SU-DHL-6 (cell line): ENCODE measurements at regions not wholly inside any gene's neighbourhood (a gene's known extent, or its start where the extent isn't known, plus 50 kb on each side); places are given as distances from the start of the nearest gene placed in this dataset.

ENCODE experiments used
- H2AFZ ChIP-seq: fragments of 200-600 bp; sonication (generic); 2 replicates; pipeline ENCODE4 v1.6.1; 2014; ENCODE audit warnings: low read depth, mild to moderate bottlenecking, moderate library complexity, mixed read lengths, antibody characterized with exemption, low read length; ENCODE audit not compliant: severe bottlenecking
- H3F3A ChIP-seq: fragments of 200-600 bp; shearing (Covaris generic); 2 replicates; pipeline ENCODE4 v1.6.0; 2016; ENCODE audit warnings: antibody characterized with exemption, mild to moderate bottlenecking; ENCODE audit not compliant: insufficient read depth
- H3K27ac ChIP-seq: fragments of 200-600 bp; sonication (generic); 2 replicates; pipeline ENCODE4 v1.5.1; 2016; ENCODE audit warnings: low read depth, mild to moderate bottlenecking, low read length, moderate library complexity, mixed read lengths
- H3K27me3 ChIP-seq: fragments of 200-600 bp; sonication (generic), shearing (Covaris generic); 2 replicates; pipeline ENCODE4 v1.6.0; 2014; ENCODE audit warnings: mild to moderate bottlenecking, low read length
- H3K36me3 ChIP-seq: fragments of 200-600 bp; sonication (generic); 2 replicates; pipeline ENCODE4 v1.6.1; 2014; ENCODE audit warnings: mild to moderate bottlenecking, low read length, mixed read lengths
- H3K4me2 ChIP-seq: fragments of 300-600, 200-600 bp; shearing (Covaris generic), sonication (generic); 2 replicates; pipeline ENCODE4 v1.6.0; 2014; ENCODE audit warnings: low read length, low read depth, mild to moderate bottlenecking; ENCODE audit not compliant: poor library complexity, severe bottlenecking
- H3K4me3 ChIP-seq: fragments of 200-600 bp; sonication (generic); 2 replicates; pipeline ENCODE4 v1.5.1; 2014; ENCODE audit warnings: antibody characterized with exemption, low read length, mild to moderate bottlenecking, mixed read lengths; ENCODE audit not compliant: insufficient read depth, poor library complexity, severe bottlenecking
- H3K79me2 ChIP-seq: fragments of 200-600 bp; sonication (generic); 2 replicates; pipeline ENCODE4 v1.6.1; 2014; ENCODE audit warnings: mild to moderate bottlenecking, low read length, moderate library complexity; ENCODE audit not compliant: insufficient read depth
- H3K9ac ChIP-seq: fragments of 200-600 bp; sonication (generic); 2 replicates; pipeline ENCODE4 v1.7.0; 2014; ENCODE audit warnings: mild to moderate bottlenecking, low read length
- H3K9me2 ChIP-seq: fragments of 200-600 bp; sonication (generic); replicated peaks from 2 replicates; pipeline ENCODE4 v1.6.1; 2014; ENCODE audit warnings: low read length; ENCODE audit not compliant: insufficient read depth
- H3K9me3 ChIP-seq: fragments of 200-600 bp; sonication (generic); 2 replicates; pipeline ENCODE4 v1.6.1; 2014; ENCODE audit warnings: low read length, mixed read lengths; ENCODE audit not compliant: insufficient read depth
- H4K20me1 ChIP-seq: fragments of 200-600 bp; sonication (generic); 2 replicates; pipeline ENCODE4 v1.6.1; 2014; ENCODE audit warnings: low read depth, mild to moderate bottlenecking, antibody characterized with exemption, low read length, moderate library complexity, mixed read lengths
- EZH2phosphoT487 ChIP-seq: fragments of 200-600 bp; sonication (generic), shearing (Covaris generic); conservative IDR thresholded peaks from 2 replicates; pipeline ENCODE4 v1.6.1; 2018; ENCODE audit warnings: mild to moderate bottlenecking, antibody characterized with exemption, low read length, moderate library complexity, mixed read lengths
- TF ChIP-seq, protein P1 (sequence below): fragments of 200-600 bp; sonication (generic); IDR thresholded peaks from one replicate; pipeline ENCODE4 v1.5.1; 2017; ENCODE audit warnings: antibody characterized with exemption, mild to moderate bottlenecking, low read length, moderate library complexity; ENCODE audit not compliant: insufficient read depth, poor library complexity, severe bottlenecking

DNA sequence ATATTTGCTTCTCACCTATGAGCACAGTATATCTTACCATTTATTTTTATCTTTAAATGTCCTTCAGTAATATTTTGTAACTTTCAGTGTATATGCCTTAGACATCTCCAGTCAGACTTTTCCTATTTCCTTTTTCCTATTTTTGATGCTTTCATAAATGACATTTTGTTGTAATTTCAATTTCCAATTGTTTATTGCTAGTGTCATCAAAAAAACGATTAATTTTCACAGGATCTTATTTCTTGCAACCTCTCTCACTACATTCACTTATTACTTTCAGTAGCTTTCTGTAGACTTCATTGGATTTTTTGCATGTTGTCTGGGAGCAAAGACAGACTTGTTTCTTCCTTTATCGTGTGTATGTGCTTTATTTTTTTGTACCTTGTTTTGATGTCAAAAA is 602.4 kb downstream of the AJAP1 start:
- no peak overlapping the region for H3K27ac ChIP-seq
- H4K20me1 ChIP-seq: no peaks in the 10 kb centered on the region
- H3F3A ChIP-seq: no peaks in the 10 kb centered on the region
- TF ChIP-seq EZH2phosphoT487: no peak
- TF ChIP-seq, protein P1, sequence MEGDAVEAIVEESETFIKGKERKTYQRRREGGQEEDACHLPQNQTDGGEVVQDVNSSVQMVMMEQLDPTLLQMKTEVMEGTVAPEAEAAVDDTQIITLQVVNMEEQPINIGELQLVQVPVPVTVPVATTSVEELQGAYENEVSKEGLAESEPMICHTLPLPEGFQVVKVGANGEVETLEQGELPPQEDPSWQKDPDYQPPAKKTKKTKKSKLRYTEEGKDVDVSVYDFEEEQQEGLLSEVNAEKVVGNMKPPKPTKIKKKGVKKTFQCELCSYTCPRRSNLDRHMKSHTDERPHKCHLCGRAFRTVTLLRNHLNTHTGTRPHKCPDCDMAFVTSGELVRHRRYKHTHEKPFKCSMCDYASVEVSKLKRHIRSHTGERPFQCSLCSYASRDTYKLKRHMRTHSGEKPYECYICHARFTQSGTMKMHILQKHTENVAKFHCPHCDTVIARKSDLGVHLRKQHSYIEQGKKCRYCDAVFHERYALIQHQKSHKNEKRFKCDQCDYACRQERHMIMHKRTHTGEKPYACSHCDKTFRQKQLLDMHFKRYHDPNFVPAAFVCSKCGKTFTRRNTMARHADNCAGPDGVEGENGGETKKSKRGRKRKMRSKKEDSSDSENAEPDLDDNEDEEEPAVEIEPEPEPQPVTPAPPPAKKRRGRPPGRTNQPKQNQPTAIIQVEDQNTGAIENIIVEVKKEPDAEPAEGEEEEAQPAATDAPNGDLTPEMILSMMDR: no peak
- H3K9me3 ChIP-seq: no peaks in the 10 kb centered on the region
- H3K9ac ChIP-seq: no peak overlapping the region
- H3K4me2 ChIP-seq: no peak overlapping the region
- H3K79me2 ChIP-seq: no peaks in the 10 kb centered on the region
- H3K4me3 ChIP-seq: no peak overlapping the region
- no peaks in the 10 kb centered on the region for H3K27me3 ChIP-seq
- no peaks in the 10 kb centered on the region for H3K9me2 ChIP-seq
- no peaks in the 10 kb centered on the region for H3K36me3 ChIP-seq
- no peak overlapping the region for H2AFZ ChIP-seq

DNA sequence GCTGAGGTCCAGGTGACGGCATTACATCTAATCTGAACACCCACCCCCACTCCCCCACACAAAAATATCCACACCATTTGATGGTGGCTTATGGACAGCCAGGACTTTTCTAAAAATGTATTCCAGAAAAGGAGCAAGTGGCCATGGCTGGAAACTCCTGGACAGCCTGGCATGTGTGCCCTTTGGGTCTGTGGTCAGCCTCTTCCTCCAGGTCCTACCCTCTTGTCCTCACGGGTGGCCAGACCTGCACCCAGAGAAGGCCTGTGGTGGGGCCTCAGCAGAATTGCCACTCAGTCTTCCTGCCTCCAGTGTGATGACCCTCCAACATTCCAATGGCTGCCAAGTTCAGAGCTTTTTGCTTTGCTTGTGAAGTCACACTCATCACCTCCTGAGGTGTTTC is 600.6 kb downstream of the AJAP1 start:
- Histone ChIP-seq H3K4me2 (no peak overlapping the region), H3K9me3 (no peaks in the 10 kb centered on the region), H2AFZ (no peak overlapping the region), H3K4me3 (no peak overlapping the region), H3F3A (no peaks in the 10 kb centered on the region), H3K36me3 (no peaks in the 10 kb centered on the region), H3K79me2 (no peaks in the 10 kb centered on the region), H4K20me1 (no peaks in the 10 kb centered on the region), H3K27me3 (no peaks in the 10 kb centered on the region), H3K9me2 (no peaks in the 10 kb centered on the region), H3K27ac (no peak overlapping the region), H3K9ac (no peak overlapping the region)
- no peak for TF ChIP-seq EZH2phosphoT487
- TF ChIP-seq, protein P1: no peak

DNA sequence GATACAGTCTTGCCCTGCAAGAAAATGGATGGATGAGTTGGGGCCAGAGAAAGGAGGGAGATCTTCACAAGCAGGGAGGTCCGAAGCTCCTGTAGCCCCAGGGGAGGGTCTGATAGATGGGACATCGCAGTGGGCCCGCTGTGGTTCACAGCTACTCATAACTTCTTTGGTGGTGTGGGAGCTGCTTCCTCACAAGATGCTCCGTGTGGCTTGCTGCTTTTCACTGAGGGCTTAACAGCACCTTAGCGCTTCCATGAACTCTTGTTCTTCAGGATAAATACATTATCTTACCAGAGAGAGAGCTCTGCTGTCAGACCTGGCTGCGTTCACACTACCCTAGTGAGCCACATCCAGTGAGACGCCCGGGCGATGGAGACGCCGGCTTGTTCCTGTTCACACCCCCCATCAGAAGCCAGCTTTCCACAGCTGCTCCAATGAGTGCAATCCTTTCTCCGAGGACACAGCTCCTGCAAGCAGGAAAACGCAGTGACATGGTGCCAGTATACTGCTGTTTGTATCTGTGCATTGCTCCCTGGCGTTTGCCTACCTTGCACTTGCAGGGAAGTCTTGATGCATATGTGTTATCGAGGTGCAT is 599.8 kb downstream of the AJAP1 start:
- no peaks in the 10 kb centered on the region for H3K27me3 ChIP-seq
- H3K9me2 ChIP-seq: no peaks in the 10 kb centered on the region
- H3K9ac ChIP-seq: no peak overlapping the region
- H3K4me2 ChIP-seq: no peak overlapping the region
- H3K4me3 ChIP-seq: no peak overlapping the region
- no peak overlapping the region for H2AFZ ChIP-seq
- TF ChIP-seq EZH2phosphoT487: no peak
- TF ChIP-seq, protein P1: no peak
- H3K79me2 ChIP-seq: no peaks in the 10 kb centered on the region
- no peaks in the 10 kb centered on the region for H3K9me3 ChIP-seq
- no peaks in the 10 kb centered on the region for H4K20me1 ChIP-seq
- H3K27ac ChIP-seq: no peak overlapping the region
- H3F3A ChIP-seq: no peaks in the 10 kb centered on the region
- H3K36me3 ChIP-seq: no peaks in the 10 kb centered on the region
